ENCODE measurements at regions not wholly inside any gene's neighbourhood (a gene's known extent, or its start where the extent isn't known, plus 50 kb on each side); places are given as distances from the start of the nearest gene placed in this dataset.

DNA sequence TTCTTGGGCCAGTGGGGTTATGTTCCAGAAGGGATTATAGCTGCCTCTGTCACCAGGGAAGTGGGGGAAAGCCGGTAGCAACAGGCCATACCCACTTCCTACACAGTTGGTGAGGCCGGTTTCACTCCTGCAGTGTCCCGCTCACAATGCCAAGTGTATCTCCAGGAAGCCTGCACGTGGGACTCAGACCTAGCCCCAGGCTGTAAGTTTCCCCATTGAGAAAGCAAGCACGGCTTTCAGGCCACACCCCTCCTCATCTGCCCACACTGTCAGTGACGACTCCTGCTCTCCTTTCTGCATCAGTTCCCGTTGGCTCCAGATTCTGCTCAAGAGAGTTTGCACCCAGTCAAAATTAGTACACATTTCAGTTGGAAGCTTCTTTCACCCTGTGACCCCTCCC, 51.6 kb upstream of the CPOX start:
- TF ChIP-seq CTCF (IDR thresholded peaks at IDR 0.05 in 4 of 5, conservative IDR thresholded peaks at IDR 0.05 in 1 of 5): no peak
- no peak for TF ChIP-seq POLR2A (IDR thresholded peaks at IDR 0.05)

Measured in gastrocnemius medialis (tissue), 4 donors.